ENCODE measurements at regions not wholly inside any gene's neighbourhood (a gene's known extent, or its start where the extent isn't known, plus 50 kb on each side); places are given as distances from the start of the nearest gene placed in this dataset.

GRCh38 chr2:106026271-106027190 is 167.6 kb downstream of the UXS1 start:
- H3K27me3 ChIP-seq (ENCODE audit: insufficient read depth, poor library complexity, severe bottlenecking), result no peaks in the 10 kb centered on the region
- no peak overlapping the region for H3K27ac ChIP-seq (replicated peaks)
- DNase-seq (ENCODE audit: low read depth in 1 of 2, low spot score in 1 of 2), result no peak
- TF ChIP-seq CTCF (IDR thresholded peaks at IDR 0.05; ENCODE audit: insufficient read depth, low read length), result no peak
- H3K4me3 ChIP-seq (replicated peaks; ENCODE audit: insufficient read depth, low read length), result no peak overlapping the region

GRCh38 chr2:106025796-106026195 is 168.3 kb downstream of the UXS1 start:
- TF ChIP-seq POLR2AphosphoS5 (IDR thresholded peaks at IDR 0.05; ENCODE audit: low read depth) (no peak), CTCF (IDR thresholded peaks at IDR 0.05; ENCODE audit: insufficient read depth, low read length) (no peak), REST (IDR thresholded peaks at IDR 0.05; ENCODE audit: insufficient replicate concordance, low read depth) (no peak), SPI1 (IDR thresholded peaks at IDR 0.05; ENCODE audit: borderline replicate concordance, low read depth) (no peak), GABPA (IDR thresholded peaks at IDR 0.05; ENCODE audit: low read depth) (no peak)
- Histone ChIP-seq H3K4me3 (replicated peaks; ENCODE audit: insufficient read depth, low read length) (no peak overlapping the region), H3K27ac (replicated peaks) (no peak overlapping the region), H3K27me3 (ENCODE audit: insufficient read depth, poor library complexity, severe bottlenecking) (no peaks in the 10 kb centered on the region)
- DNase-seq (ENCODE audit: low read depth in 1 of 2, low spot score in 1 of 2), result no peak

- Histone ChIP-seq H3K4me3 (replicated peaks; ENCODE audit: insufficient read depth, low read length) (no peak overlapping the region), H3K27me3 (ENCODE audit: insufficient read depth, poor library complexity, severe bottlenecking) (no peaks in the 10 kb centered on the region), H3K27ac (replicated peaks) (no peak overlapping the region)
- no peak for DNase-seq (ENCODE audit: low read depth in 1 of 2, low spot score in 1 of 2)
- TF ChIP-seq POLR2AphosphoS5 (IDR thresholded peaks at IDR 0.05; ENCODE audit: low read depth) (no peak), SPI1 (IDR thresholded peaks at IDR 0.05; ENCODE audit: borderline replicate concordance, low read depth) (no peak), REST (IDR thresholded peaks at IDR 0.05; ENCODE audit: insufficient replicate concordance, low read depth) (no peak), CTCF (IDR thresholded peaks at IDR 0.05; ENCODE audit: insufficient read depth, low read length) (no peak), GABPA (IDR thresholded peaks at IDR 0.05; ENCODE audit: low read depth) (no peak)
Observed at GRCh38 chr2:106021662-106022028, 172.5 kb downstream of the UXS1 start.
